ENCODE measurements at regions not wholly inside any gene's neighbourhood (a gene's known extent, or its start where the extent isn't known, plus 50 kb on each side); places are given as distances from the start of the nearest gene placed in this dataset.

- TF ChIP-seq POLR2A (IDR thresholded peaks at IDR 0.05) (no peak), CTCF (IDR thresholded peaks at IDR 0.05) (no peak)
Observed at GRCh38 chr5:123807177-123807945, 295.4 kb downstream of the CSNK1G3 start.

Data from lower leg skin (tissue), 3 donors.